HG02884 (cell line): ENCODE measurements at regions not wholly inside any gene's neighbourhood (a gene's known extent, or its start where the extent isn't known, plus 50 kb on each side); places are given as distances from the start of the nearest gene placed in this dataset.

Experiments used
- ATAC-seq: cut with Tn5 transposase; IDR thresholded peaks from one replicate; pipeline ENCODE4 v1.9.1; 2021; ENCODE audit warnings: mild to moderate bottlenecking, moderate library complexity; ENCODE audit not compliant: unreplicated experiment

DNA sequence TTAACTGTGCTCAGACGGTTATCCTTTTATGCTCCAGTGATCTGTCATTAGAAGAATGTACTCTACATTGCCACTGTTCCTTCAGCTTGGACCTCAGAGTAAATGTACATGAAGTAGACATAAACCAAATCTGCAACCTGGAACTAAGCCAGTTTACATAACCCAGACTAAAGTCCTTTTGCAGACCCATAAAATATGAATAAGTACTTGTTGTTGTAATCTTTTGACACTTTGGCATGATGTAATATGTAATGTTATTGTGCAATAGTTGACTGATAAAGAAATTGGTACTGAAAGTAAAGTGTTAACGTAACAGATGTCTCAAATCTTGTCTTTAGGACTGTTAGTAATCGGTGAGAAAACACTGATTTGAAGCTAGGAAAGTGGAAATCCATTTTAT is 115.8 kb upstream of the SORCS1 start:
- no peak for ATAC-seq

DNA sequence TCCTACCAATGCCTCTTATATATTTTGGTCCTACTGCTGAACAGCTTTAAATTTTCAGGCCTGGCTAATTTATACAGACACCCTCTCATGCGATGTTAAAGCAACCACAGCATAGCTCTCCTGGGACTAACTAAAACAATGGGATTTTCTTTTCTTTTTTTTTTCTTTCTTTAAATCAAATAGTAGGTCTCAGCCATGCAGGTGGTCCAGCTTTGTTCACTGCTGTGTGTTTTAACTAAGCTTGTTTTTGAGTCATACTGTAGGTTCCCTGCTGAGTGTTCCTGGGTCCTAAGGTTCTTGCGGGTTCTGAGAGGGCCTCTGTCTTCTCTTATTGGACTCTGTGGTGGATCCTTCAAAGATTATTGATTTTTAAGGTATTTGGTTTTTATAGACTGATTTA is 113.1 kb upstream of the SORCS1 start:
- no peak for ATAC-seq

DNA sequence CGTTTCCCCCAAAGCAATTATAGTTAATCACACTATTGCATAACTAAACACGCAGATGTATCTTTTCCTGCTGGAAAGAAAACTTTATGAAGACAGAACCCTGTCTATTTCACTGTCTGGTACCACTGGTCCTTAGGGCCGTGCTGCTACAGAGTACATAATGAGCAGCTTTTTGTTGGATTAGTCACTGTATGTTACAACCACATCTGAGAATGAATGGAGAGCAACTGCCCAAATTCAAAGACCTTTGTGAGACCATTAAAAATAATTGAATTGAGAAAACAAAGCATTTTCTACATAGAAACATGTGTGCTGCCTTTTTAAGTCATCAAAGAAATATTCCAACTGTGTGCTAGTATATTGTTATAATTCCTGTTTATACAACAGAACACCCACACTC is 111.3 kb upstream of the SORCS1 start:
- ATAC-seq = no peak

DNA sequence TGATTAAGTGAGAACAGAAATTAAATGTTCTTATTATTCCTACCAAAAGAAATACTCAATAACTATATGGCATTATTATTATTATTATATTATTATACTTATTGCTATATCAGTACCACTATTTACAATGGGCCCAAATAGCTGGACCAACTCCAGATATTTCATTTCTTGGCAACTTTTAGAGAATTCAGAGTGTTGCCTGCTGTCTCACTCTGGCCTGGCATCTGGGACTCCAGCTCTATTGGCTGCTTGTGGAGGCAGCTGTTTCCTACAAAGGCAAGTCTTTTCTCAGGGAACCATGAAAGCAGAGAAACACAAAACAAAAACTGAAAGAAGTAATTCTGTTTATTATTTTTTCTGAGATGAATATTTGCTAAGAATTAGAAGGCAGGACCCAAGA is 105.1 kb upstream of the SORCS1 start:
- no peak for ATAC-seq

DNA sequence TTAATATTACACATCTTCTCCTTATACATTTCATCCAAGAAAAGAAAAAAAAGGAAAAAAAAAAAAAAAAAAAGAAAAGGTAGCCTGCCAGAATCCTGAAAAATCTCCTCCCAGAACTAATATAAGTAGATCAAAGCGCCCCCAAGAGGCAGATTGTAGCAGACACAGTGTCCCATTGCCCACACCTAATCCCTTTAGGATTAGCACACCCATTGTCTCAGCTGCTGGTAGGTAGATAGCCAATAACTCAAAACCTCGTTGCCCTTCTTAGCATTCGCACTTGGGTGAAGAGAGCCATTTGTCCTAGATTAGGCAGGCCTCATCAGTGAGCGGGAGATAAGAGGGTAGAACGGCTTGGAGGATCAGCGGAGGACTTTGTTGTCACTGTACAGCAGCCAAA is 100.2 kb upstream of the SORCS1 start:
- no peak for ATAC-seq

DNA sequence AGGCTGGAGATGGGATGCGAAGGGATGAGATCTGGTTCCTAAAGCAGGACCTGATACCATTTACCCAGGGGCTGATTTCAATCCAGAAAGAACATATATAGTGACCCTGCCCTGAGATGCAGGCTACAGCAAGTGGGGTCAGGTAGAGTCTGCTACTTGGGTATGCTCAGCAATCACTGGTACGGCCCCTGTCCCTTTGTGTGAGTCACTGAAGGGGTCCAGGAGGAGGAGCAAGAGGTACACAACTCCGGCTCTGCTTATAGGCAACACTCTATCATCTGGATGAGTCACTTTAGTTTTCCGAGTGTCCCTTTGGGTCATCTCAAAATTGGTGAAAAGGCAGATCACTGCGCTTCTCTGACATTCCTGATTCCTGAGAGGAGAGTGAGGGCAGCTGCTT is 79.6 kb upstream of the SORCS1 start:
- ATAC-seq = no peak

DNA sequence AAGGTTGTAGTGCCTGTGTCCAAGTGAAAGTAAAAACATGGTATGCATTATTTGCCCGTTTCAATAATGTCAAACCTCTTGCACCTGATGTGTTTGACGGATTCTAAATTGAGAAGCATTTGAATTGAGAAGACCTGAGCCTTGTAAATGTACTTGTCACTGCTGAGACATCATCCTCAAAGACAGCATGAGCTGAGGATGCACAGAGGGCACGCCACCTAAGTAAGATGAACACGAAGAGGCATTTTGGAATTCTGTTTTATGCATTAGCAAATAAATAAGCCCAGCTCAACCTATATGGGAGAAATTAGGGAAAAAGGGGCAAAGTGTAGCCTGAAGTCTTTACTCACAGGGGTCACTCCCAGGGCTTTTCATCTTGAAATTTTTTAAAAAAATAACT is 73.8 kb upstream of the SORCS1 start:
- no peak for ATAC-seq

DNA sequence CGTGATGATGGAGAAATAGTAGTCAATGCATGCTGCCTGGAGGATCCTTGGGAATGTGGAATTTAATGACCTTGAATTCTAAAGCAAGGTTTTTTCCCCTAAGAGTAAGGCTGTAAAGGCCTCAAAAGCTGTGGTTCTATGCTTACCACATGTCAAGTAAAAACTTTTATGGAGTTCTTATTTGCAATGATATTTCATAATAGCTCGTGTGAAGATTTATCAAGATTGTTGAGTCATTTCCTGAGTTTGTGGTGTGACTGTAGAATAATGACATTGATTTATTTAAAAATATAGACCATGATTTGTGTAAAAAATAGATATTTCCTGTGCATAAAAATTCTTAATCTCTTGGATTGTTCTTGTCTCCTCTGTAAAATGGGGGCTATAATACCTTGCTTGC is 67.5 kb upstream of the SORCS1 start:
- no peak for ATAC-seq

DNA sequence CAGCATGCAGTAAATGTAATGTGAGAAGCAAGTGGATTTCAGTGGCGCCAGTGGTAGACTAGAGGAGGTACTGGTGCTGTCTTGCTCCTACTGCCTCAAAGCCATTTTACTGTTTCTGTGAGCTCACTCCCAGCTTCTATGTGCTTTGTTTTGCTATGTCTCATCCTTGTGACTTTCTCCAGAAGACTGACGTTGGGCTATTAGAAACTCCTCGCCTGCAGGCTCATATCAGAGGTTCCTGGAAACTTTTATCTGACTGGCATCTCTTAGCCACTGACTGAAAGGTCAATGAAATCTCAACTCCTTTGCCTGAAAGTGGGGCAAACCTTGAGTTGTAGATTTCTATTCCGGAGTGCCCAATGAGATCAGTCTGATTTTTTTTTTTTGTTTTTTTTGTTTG is 66.4 kb upstream of the SORCS1 start:
- ATAC-seq = no peak

DNA sequence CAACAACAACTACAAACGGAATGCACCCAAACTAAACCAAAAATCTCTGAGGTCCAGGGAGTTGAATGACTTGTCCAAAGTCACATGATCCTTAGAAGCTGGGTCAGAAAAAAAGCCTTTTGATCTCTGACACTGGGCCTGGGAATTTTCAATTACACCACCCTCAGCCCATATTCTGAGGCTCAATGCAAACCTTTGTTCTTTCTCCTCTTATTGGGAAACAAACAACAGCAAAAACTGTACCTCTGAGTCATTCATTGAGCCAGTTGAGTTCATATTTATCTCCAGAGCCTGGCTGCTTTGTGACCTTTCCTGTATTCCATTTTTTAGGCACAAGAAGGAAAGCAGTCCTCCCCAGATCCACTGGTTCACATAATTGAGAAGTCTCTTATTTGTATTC is 51.2 kb upstream of the SORCS1 start:
- no peak for ATAC-seq
